Activated CD4-positive, CD25-positive, alpha-beta regulatory T cell (primary cell): ENCODE measurements at regions not wholly inside any gene's neighbourhood (a gene's known extent, or its start where the extent isn't known, plus 50 kb on each side); places are given as distances from the start of the nearest gene placed in this dataset.
"Not testable (repeated sequence)": the region's sequence is repeated elsewhere in the genome, so short reads cannot be mapped to it uniquely, and the experiment has no call there.

Source experiments
- DNase-seq, 4 experiments: peaks; one replicate each; lab custom pipeline; 2025; lab: John Stamatoyannopoulos, UW

- no peak for DNase-seq
Measured at GRCh38 chr10:113470372-113471240, 82.2 kb upstream of the HABP2 start.

GRCh38 chr10:113471241-113471996 is 81.4 kb upstream of the HABP2 start:
- DNase-seq = no peak

- DNase-seq = no peak
Measured at GRCh38 chr10:113473011-113473410, 79.8 kb upstream of the HABP2 start.

GRCh38 chr10:113473851-113474250 is 79.0 kb upstream of the HABP2 start:
- no peak for DNase-seq

- DNase-seq = no peak
Measured at GRCh38 chr10:113474752-113475151, 78.1 kb upstream of the HABP2 start.

- no peak for DNase-seq
Measured at GRCh38 chr10:113475381-113475807, 77.5 kb upstream of the HABP2 start.

GRCh38 chr10:113476191-113476590 is 76.7 kb upstream of the HABP2 start:
- DNase-seq = no peak

- DNase-seq = no peak
Measured at GRCh38 chr10:113476673-113477072, 76.2 kb upstream of the HABP2 start.

- no peak for DNase-seq
Measured at GRCh38 chr10:113477451-113477850, 75.4 kb upstream of the HABP2 start.

GRCh38 chr10:113479346-113480080 is 73.3 kb upstream of the HABP2 start:
- no peak for DNase-seq

- DNase-seq = no peak
Measured at GRCh38 chr10:113480081-113480360, 72.8 kb upstream of the HABP2 start.

- no peak for DNase-seq
Measured at GRCh38 chr10:113480851-113481502, 71.9 kb upstream of the HABP2 start.

GRCh38 chr10:113484487-113484886 is 68.4 kb upstream of the HABP2 start:
- DNase-seq = no peak

- DNase-seq = no peak
Measured at GRCh38 chr10:113485736-113486135, 67.1 kb upstream of the HABP2 start.

- DNase-seq = no peak
Measured at GRCh38 chr10:113486531-113486930, 66.3 kb upstream of the HABP2 start.

- DNase-seq = no peak
Measured at GRCh38 chr10:113487154-113487553, 65.7 kb upstream of the HABP2 start.

- no peak for DNase-seq
Measured at GRCh38 chr10:113488186-113488585, 64.7 kb upstream of the HABP2 start.

- DNase-seq = not testable (repeated sequence)
Measured at GRCh38 chr10:113489522-113489921, 63.3 kb upstream of the HABP2 start.

- no peak for DNase-seq
Measured at GRCh38 chr10:113491967-113492565, 60.8 kb upstream of the HABP2 start.

- no peak for DNase-seq
Measured at GRCh38 chr10:113493195-113493594, 59.7 kb upstream of the HABP2 start.

GRCh38 chr10:113493882-113494301 is 59.0 kb upstream of the HABP2 start:
- no peak for DNase-seq

- no peak for DNase-seq
Measured at GRCh38 chr10:113494761-113495160, 58.1 kb upstream of the HABP2 start.
